H9 (cell line): ENCODE measurements at regions not wholly inside any gene's neighbourhood (a gene's known extent, or its start where the extent isn't known, plus 50 kb on each side); places are given as distances from the start of the nearest gene placed in this dataset.

Experiments
- DNase-seq: peaks from one replicate; pipeline ENCODE4 v3.0.0-alpha.2; 2017
- H2AFZ ChIP-seq: one replicate; pipeline ENCODE4 v1.6.1; 2013; ENCODE audit warnings: mild to moderate bottlenecking, low read length, control low read depth, moderate library complexity
- H2AK5ac ChIP-seq: 2 replicates; pipeline ENCODE4 v1.6.1; 2013; ENCODE audit warnings: low read length, control low read depth, mixed read lengths; ENCODE audit not compliant: insufficient read length
- H2BK120ac ChIP-seq: one replicate; pipeline ENCODE4 v1.6.1; 2013; ENCODE audit warnings: low read depth, mild to moderate bottlenecking, low read length, control low read depth, inconsistent platforms; ENCODE audit not compliant: poor library complexity, severe bottlenecking
- H2BK12ac ChIP-seq: 2 replicates; pipeline ENCODE4 v1.6.1; 2013; ENCODE audit warnings: low read length, control low read depth, mixed read lengths, low read depth; ENCODE audit not compliant: insufficient read length
- H2BK15ac ChIP-seq: 2 replicates; pipeline ENCODE4 v1.6.1; 2013; ENCODE audit warnings: low read depth, low read length, control low read depth
- H2BK20ac ChIP-seq: one replicate; pipeline ENCODE4 v1.6.1; 2013; ENCODE audit warnings: low read depth, mild to moderate bottlenecking, low read length, control low read depth, inconsistent platforms; ENCODE audit not compliant: poor library complexity, severe bottlenecking
- H2BK5ac ChIP-seq: 2 replicates; pipeline ENCODE4 v1.6.1; 2013; ENCODE audit warnings: low read length, control low read depth, mixed read lengths; ENCODE audit not compliant: insufficient read length
- H3K14ac ChIP-seq: 2 replicates; pipeline ENCODE4 v1.6.1; 2013; ENCODE audit warnings: low read length, control low read depth; ENCODE audit not compliant: insufficient read depth
- H3K18ac ChIP-seq: 2 replicates; pipeline ENCODE4 v1.6.1; 2013; ENCODE audit warnings: low read depth, mild to moderate bottlenecking, mixed read lengths, low read length, control low read depth; ENCODE audit not compliant: insufficient read length
- H3K23ac ChIP-seq: 2 replicates; pipeline ENCODE4 v1.6.1; 2013; ENCODE audit warnings: low read length, control low read depth, mixed read lengths, low read depth; ENCODE audit not compliant: insufficient read length
- H3K23me2 ChIP-seq: 2 replicates; pipeline ENCODE4 v1.6.1; 2013; ENCODE audit warnings: low read depth, mild to moderate bottlenecking, mixed read lengths, low read length, control low read depth; ENCODE audit not compliant: insufficient read length, poor library complexity, severe bottlenecking
- H3K27ac ChIP-seq: 2 replicates; pipeline ENCODE4 v1.5.1; 2013; ENCODE audit warnings: low read length, control low read depth, mixed read lengths, low read depth; ENCODE audit not compliant: insufficient read length
- H3K27me3 ChIP-seq: 2 replicates; pipeline ENCODE4 v1.6.1; 2013; ENCODE audit warnings: low read length, control low read depth, inconsistent platforms; ENCODE audit not compliant: insufficient read depth
- H3K4ac ChIP-seq: 2 replicates; pipeline ENCODE4 v1.6.1; 2013; ENCODE audit warnings: low read depth, mild to moderate bottlenecking, control low read depth, inconsistent platforms, low read length, moderate library complexity
- H3K4me1 ChIP-seq: 2 replicates; pipeline ENCODE4 v1.6.1; 2013; ENCODE audit warnings: low read length, control low read depth, inconsistent platforms; ENCODE audit not compliant: insufficient read depth
- H3K4me2 ChIP-seq: 2 replicates; pipeline ENCODE4 v1.6.1; 2013; ENCODE audit warnings: low read length, control low read depth, mixed read lengths; ENCODE audit not compliant: insufficient read length, insufficient read depth
- H3K56ac ChIP-seq: 2 replicates; pipeline ENCODE4 v1.6.1; 2013; ENCODE audit warnings: low read depth, mild to moderate bottlenecking, mixed read lengths, low read length, control low read depth; ENCODE audit not compliant: insufficient read length
- H3K79me1 ChIP-seq: 2 replicates; pipeline ENCODE4 v1.6.1; 2013; ENCODE audit warnings: low read depth, mild to moderate bottlenecking, moderate library complexity, low read length, control low read depth, inconsistent platforms; ENCODE audit not compliant: insufficient read depth, poor library complexity, severe bottlenecking
- H3K79me2 ChIP-seq: 2 replicates; pipeline ENCODE4 v1.6.1; 2013; ENCODE audit warnings: low read length, control low read depth, inconsistent platforms; ENCODE audit not compliant: insufficient read depth
- H3K9ac ChIP-seq: 2 replicates; pipeline ENCODE4 v1.6.1; 2013; ENCODE audit warnings: low read length, control low read depth, mixed read lengths; ENCODE audit not compliant: insufficient read length; ENCODE audit errors: extremely low read depth
- H3K9me3 ChIP-seq: one replicate; pipeline ENCODE4 v1.6.1; 2013; ENCODE audit warnings: low read depth, low read length, inconsistent platforms; ENCODE audit not compliant: control insufficient read depth
- H3T11ph ChIP-seq: one replicate; pipeline ENCODE4 v1.6.1; 2013; ENCODE audit warnings: mild to moderate bottlenecking, low read length, control low read depth, inconsistent platforms
- H4K20me1 ChIP-seq: one replicate; pipeline ENCODE4 v1.6.1; 2013; ENCODE audit not compliant: control insufficient read depth, insufficient read length, insufficient read depth
- H4K5ac ChIP-seq: 2 replicates; pipeline ENCODE4 v1.6.1; 2013; ENCODE audit warnings: low read depth, mild to moderate bottlenecking, mixed read lengths, low read length, control low read depth; ENCODE audit not compliant: insufficient read length
- H4K8ac ChIP-seq: replicated peaks from 2 replicates; pipeline ENCODE4 v1.6.1; 2013; ENCODE audit warnings: low read length, control low read depth, mixed read lengths, low read depth; ENCODE audit not compliant: insufficient read length
- H4K91ac ChIP-seq: 2 replicates; pipeline ENCODE4 v1.6.1; 2013; ENCODE audit warnings: low read depth, mild to moderate bottlenecking, moderate library complexity, mixed read lengths, low read length, control low read depth; ENCODE audit not compliant: insufficient read length
- H3K27ac Mint-ChIP-seq, 3 experiments: 2 replicates in 2 of 3; 3 replicates in 1 of 3; pipeline ENCODE4 v1.8.0; 2020 to 2021; ENCODE audit warnings: mixed read lengths in 3 of 3, mild to moderate bottlenecking in 1 of 3, moderate library complexity in 1 of 3
- H3K27me3 Mint-ChIP-seq: 2 replicates; pipeline ENCODE4 v1.8.0; 2021; ENCODE audit warnings: low read depth, mild to moderate bottlenecking, moderate library complexity, mixed read lengths
- H3K36me3 Mint-ChIP-seq, 3 experiments: 2 replicates in 2 of 3; 3 replicates in 1 of 3; pipeline ENCODE4 v1.8.0; 2020 to 2021; ENCODE audit warnings: low read depth in 3 of 3, mixed read lengths in 3 of 3; ENCODE audit not compliant: insufficient read depth in 1 of 3
- H3K4me1 Mint-ChIP-seq, 2 experiments: 2 replicates each; pipeline ENCODE4 v1.8.0; 2020; ENCODE audit warnings: mixed read lengths in 2 of 2
- H3K4me3 Mint-ChIP-seq, 2 experiments: 2 replicates in 1 of 2; 3 replicates in 1 of 2; pipeline ENCODE4 v1.8.0; 2020 to 2021; ENCODE audit warnings: mild to moderate bottlenecking in 2 of 2, mixed read lengths in 2 of 2, moderate library complexity in 1 of 2
- H3K9me3 Mint-ChIP-seq, 2 experiments: 2 replicates in 1 of 2; 3 replicates in 1 of 2; pipeline ENCODE4 v1.8.0; 2020; ENCODE audit warnings: mild to moderate bottlenecking in 2 of 2, mixed read lengths in 2 of 2, moderate library complexity in 1 of 2
- CTCF ChIP-seq: fragments of 200-600 bp; sonication (generic); conservative IDR thresholded peaks from 3 replicates; pipeline ENCODE4 v1.8.0; 2021; ENCODE audit warnings: antibody characterized with exemption, mild to moderate bottlenecking
- WGBS: extraction: QIAGEN DNeasy Blood & Tissue Kit; methylation state at CpG from one replicate; pipeline ENCODE4 v1.1.7; 2013; ENCODE audit warnings: missing lambda C conversion rate, low lambda C conversion rate, mixed read lengths; ENCODE audit not compliant: insufficient read length; ENCODE audit errors: extremely low coverage; 5-methylcytosine and 5-hydroxymethylcytosine counted together

- H2BK5ac ChIP-seq = no peak overlapping the region
- no peaks in the 10 kb centered on the region for H3K79me1 ChIP-seq
- no peak overlapping the region for H3K4ac ChIP-seq
- no peak overlapping the region for H2BK120ac ChIP-seq
- no peak overlapping the region for H3K18ac ChIP-seq
- H3K9me3 ChIP-seq = no peaks in the 10 kb centered on the region
- TF ChIP-seq CTCF = no peak
- Mint-ChIP-seq H3K9me3 (no peaks in the 10 kb centered on the region), H3K4me3 (no peak overlapping the region), H3K36me3 (no peaks in the 10 kb centered on the region), H3K27ac (no peak overlapping the region; a peak in 1 of 7 replicates), H3K4me1 (peaks cover 3 to 6% of the 10 kb centered on the region in 2 experiments), H3K27me3 (no peaks in the 10 kb centered on the region; the same call in 1 of the 2 replicates)
- H3K14ac ChIP-seq = no peak overlapping the region
- no peaks in the 10 kb centered on the region for H3K4me1 ChIP-seq
- no peak overlapping the region for H2AK5ac ChIP-seq
- no peak overlapping the region for H4K8ac ChIP-seq
- no peak overlapping the region for H3T11ph ChIP-seq
- DNase-seq = no peak
- no peak overlapping the region for H3K9ac ChIP-seq
- no peak overlapping the region for H2AFZ ChIP-seq
- no peaks in the 10 kb centered on the region for H3K27me3 ChIP-seq
- H3K4me2 ChIP-seq = no peak overlapping the region
- no peak overlapping the region for H3K56ac ChIP-seq
- H2BK20ac ChIP-seq = no peak overlapping the region
- H2BK12ac ChIP-seq = no peak overlapping the region
- H4K91ac ChIP-seq = no peak overlapping the region
- H4K5ac ChIP-seq = no peak overlapping the region
- H4K20me1 ChIP-seq = no peaks in the 10 kb centered on the region
- H2BK15ac ChIP-seq = no peak overlapping the region
- no peaks in the 10 kb centered on the region for H3K23me2 ChIP-seq
- no peaks in the 10 kb centered on the region for H3K79me2 ChIP-seq
- no peak overlapping the region for H3K23ac ChIP-seq
- WGBS = no CpG with 5 or more reads among the region's 6 CpGs
- H3K27ac ChIP-seq = no peak overlapping the region
These were observed 60.6 kb upstream of the TPP2 start for GRCh38 chr13:102536196-102536595.
